H54 (cell line): ENCODE measurements at regions not wholly inside any gene's neighbourhood (a gene's known extent, or its start where the extent isn't known, plus 50 kb on each side); places are given as distances from the start of the nearest gene placed in this dataset.
A peak's percentile ranks its signal among the peaks of the same experiment; 100 is the strongest.
"Not testable (repeated sequence)": the region's sequence is repeated elsewhere in the genome, so short reads cannot be mapped to it uniquely, and the experiment has no call there.

ENCODE experiments used
- DNase-seq: peaks from one replicate; pipeline ENCODE4 v3.0.0; 2011; ENCODE audit warnings: low spot score, mixed read lengths; ENCODE audit not compliant: insufficient read length
- FAIRE-seq: peaks from 3 replicates; lab custom pipeline; 2011; peaks lifted over from hg19 to GRCh38; lab: Jason Lieb, UNC
- POLR2A ChIP-seq: IDR thresholded peaks from 2 replicates; pipeline ENCODE4 v1.6.1; 2011; ENCODE audit warnings: low read depth, mild to moderate bottlenecking, low read length

DNA sequence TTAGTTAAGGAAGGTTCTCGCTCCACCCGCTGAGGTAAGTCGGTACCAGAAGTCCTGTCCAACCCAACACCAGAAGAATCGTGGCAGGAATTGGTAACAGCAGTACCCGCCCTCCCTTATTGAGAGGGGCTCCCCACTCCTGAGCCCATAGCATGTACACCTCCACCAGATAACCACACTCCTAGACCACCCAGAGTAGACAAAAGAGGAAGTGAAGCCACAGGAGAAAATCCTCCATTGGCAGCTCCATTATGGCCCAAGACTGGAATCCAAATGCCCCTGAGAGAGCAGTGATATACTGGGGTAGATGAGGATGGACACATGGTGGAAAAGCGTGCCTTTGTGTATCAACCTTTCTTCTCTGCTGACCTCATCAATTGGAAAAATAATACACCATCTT, 106.1 kb upstream of the EPB41L4A start:
- TF ChIP-seq POLR2A: no peak
- FAIRE-seq: no peak
- DNase-seq: no peak

DNA sequence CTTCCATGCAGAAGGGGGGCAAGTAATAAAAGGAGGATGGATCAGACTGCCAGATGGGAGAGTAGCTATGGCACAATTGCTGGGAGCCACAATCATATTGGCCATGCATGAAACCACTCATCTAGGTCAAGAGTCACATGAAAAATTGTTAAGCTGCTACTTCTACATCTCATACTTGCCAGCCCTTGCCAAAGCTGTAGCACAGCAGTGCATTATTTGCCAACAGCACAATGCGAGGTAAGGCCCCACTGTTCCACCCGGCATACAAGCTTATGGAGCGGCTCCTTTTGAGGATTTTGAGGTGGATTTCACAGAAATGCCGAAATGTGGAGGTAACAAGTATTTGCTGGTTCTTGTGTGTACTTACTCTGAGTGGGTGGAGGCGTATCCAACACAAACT, 109.9 kb upstream of the EPB41L4A start:
- TF ChIP-seq POLR2A: no peak
- no peak for FAIRE-seq
- no peak for DNase-seq

DNA sequence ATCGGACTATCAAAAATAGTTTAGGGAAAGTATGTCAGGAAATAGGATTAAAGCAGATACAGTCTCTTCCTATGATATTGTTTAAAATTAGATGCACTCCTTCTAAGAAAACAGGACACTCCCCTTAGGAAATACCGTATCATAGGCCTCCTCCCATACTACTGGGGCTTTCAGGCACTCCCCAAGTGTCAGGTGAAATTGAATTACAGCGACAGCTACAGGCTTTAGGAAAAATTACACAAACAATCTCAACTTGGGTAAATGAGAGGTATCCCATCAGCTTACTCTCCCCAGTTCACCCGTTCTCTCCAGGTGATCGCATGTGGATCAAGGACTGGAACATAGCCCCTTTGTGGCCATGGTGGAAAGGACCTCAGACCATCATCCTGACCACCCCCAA, 110.4 kb upstream of the EPB41L4A start:
- no peak for TF ChIP-seq POLR2A
- FAIRE-seq: no peak
- no peak for DNase-seq

DNA sequence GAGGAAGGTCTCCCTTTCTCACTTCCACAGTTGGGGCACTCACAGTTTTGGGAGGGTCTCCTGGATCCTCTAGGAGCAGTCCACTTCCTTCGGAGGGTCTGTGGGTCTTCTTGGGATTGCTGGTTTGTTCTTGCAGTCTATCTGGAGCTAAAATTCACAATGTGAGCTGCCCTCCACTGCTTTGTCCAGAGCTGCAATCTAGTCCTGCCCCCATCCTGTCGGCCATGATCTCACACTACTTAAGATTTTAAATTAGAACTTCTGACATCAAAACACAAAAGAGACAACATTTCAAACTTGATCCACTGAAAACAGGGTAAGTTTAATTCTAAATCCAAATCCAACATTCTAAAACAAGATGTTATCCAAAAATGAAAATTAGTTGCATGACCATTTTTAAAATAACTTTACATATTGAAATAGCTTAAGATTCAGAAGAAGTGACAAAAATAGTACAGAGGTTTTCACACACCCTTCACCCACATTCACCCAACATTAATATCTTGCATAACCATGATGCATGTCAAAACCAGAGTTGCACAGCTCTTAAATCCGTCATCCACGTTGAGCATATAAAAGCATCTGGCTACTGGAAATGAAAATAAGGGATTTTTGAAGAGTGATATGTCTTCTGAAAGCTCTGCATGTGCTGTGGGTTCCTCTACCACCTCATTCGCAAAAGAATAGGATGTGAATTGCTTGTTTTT, 113.7 kb upstream of the EPB41L4A start:
- no peak for TF ChIP-seq POLR2A

DNA sequence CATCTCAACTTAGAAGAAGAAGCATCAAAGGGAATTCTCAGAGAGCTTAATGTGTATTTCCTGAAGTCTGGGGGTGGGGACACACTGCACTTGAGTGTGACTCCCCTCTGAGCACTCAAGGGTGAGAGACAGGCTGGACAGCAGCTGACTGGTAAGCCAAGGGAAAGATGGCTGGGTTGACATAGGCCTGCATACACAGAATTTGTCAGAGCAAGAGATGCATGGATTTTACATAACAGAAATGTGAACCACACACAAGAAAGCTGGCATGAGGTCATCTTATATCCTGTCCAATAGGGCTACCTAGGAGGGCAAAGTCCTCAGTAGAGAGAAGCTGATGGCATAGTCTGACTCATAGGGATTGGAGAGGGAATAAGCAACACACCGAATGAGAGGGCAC, 114.3 kb upstream of the EPB41L4A start:
- peak; percentile 18 for DNase-seq
- FAIRE-seq: no peak
- TF ChIP-seq POLR2A: no peak

More for the DNA sequence above, 113.7 kb upstream of the EPB41L4A start:
- no peak for DNase-seq
- FAIRE-seq: no peak

DNA sequence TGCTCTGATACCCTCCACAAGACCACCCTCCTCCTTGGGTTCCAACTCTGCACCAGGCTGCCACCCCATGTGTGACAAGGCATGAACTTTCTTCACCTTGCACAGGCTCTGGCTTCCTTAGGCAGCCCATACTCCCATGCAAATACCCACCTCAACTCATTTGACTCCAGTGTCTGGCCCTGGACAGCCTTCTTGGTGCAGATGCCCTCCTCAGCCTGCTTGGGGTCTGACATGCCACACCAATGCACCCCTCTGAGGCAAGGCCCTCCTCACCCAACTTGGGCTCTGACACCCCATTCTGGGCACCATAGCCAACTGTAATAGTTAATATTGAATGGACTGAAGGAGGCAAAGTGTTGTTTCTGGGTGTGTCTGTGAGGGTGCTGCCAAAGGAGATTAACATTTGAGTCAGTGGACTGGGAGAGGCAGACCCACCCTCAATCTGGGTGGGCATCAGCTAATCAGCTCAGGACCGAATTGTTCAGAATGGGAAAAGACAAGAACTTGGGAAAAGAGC, 115.0 kb upstream of the EPB41L4A start:
- TF ChIP-seq POLR2A: no peak
- FAIRE-seq: no peak
- no peak for DNase-seq

DNA sequence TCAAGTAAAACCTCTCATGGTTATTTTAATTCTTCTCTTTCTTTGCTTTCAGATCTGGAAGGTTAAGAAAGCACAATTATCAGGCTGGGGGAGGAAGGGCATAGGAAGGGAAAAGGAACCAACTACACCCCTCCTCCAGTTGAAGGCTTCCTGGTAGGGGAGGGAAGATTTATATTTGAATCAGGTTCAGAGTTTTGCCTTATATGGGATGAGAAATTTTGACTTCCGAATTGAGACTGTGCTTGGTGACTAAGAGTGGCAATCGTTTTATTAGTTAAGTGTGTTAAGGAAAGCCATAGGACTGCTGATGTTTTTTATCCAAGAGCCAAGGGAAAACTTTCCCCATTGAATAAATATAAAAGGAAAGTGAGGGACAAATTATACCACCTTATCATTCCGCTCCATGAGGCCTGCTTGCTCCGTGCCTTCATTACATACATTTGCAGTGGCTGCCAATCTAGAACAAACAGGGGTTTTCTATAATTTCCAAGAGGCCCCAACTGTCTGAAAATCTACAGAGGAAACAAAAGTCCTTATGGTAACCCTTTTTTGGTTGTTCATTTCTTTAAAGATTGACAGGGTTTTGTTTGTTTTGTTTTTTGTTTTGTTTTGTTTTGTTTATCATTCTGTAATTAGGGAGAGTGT, 115.7 kb upstream of the EPB41L4A start:
- FAIRE-seq (no peak), DNase-seq (no peak)
- TF ChIP-seq POLR2A: no peak

DNA sequence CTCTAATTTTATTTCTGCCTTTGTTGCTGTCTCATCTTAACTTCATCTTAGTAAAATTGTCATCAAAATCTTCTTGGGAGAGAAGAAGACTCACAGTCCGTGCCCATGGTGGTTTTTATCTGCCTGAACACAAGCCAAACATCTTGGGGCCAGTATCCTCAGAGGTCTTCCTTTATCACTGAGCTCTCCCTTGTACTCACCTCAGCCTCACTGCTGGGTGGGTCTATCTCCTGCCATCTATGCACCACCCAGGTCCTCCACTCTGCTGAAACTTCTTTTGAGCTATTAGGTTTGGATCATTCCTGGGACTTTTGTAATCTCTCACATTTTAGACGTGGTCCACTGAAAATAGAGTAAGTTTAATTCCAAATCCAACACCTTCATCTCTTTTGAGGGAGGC, 116.3 kb upstream of the EPB41L4A start:
- no peak for TF ChIP-seq POLR2A
- FAIRE-seq (no peak), DNase-seq (no peak)

DNA sequence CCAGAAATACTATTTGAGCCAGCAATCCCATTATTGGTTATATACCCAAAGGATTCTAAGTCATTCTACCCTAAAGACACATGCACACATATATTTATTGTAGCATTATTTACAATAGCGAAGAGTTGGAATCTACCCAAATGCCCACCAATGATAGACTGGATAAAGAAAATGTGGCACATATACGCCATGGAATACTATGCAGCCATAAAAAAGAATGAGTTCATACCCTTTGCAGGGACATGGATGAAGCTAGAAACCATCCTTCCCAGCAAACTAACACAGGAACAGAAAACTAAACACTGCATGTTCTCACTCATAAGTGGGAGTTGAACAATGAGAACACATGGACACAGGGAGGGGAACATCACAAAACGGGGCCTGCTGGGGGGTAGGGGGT, 125.5 kb upstream of the EPB41L4A start:
- DNase-seq, FAIRE-seq: not testable (repeated sequence)

DNA sequence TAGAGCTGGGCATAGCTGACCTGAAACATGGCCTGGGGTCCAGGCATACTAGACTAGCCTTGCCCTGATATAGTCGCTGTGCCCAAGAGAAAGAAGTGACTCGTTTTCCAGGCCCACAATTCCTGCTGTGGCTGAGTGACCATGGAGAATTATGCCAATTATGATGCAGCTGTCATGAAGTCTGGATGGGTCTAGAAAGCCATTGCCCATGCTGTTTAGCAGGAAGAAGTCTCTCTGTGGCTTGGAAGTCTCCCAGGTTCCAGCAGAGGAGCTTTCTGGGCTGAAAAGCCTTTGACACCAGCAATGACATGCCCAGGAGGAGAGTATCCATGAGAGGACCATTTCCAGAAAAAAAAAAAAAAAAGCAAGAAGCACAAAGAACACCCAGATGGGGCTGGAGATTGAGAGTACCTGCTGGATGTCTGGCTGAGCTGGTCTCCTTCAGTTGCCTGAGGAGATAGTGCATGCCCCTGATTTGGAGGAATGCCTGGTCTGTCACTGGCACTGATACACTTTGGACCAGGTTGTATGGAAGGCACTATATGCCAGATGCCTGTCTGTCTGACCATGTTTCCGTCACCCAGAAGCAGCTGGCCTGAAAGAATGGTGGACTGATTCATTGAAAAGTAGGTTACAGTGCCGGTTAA, 128.0 kb upstream of the EPB41L4A start:
- DNase-seq: no peak
- no peak for FAIRE-seq
- no peak for TF ChIP-seq POLR2A

DNA sequence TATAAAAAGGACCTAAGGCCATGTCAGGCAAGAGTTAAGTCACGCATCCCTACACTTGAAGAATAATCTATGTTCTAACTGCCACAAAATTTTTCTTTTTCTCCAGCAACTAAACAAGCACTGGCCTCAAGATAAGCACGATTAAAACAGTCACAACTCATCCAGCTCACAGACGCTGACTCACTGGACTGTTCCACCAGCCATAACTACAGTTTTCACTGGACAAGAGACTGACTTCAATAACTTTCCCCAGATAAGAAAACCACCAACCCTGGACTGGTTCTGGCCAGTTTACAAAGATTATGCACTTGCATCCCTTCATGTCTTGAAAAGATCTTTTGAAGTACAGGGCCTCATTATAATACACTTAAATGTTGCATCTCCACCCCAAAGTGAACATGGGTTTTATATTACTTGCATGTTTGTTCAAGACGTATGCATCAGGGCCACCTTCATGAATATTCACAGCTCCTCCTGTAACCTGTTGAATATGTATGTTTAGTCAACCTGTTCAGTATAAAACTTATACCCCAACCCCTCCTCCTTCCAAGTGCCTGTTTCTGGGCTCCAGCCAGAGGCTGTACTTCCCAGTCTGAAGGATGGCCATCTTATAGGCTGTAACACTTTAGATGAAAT, 129.3 kb upstream of the EPB41L4A start:
- FAIRE-seq (no peak), DNase-seq (no peak)
- no peak for TF ChIP-seq POLR2A

DNA sequence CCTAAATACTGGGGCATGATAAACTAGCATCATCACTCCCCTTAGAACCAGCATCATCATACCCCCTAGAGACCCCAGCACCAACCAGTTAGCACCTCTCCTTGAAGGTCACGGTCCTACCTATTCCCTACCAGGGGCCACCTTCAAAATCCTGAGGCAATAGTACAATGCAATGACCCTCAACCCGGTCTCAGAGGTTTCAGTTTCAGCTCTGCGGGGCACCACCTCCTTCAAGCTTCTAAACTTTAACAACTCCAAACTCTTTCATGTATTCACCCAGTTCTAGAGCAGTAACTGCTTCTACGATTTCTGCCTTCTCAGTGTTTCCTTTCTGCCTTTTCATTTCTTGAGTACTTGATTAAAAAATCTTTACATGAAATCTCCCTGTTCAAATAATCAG, 130.1 kb upstream of the EPB41L4A start:
- DNase-seq (no peak), FAIRE-seq (no peak)
- TF ChIP-seq POLR2A: no peak

DNA sequence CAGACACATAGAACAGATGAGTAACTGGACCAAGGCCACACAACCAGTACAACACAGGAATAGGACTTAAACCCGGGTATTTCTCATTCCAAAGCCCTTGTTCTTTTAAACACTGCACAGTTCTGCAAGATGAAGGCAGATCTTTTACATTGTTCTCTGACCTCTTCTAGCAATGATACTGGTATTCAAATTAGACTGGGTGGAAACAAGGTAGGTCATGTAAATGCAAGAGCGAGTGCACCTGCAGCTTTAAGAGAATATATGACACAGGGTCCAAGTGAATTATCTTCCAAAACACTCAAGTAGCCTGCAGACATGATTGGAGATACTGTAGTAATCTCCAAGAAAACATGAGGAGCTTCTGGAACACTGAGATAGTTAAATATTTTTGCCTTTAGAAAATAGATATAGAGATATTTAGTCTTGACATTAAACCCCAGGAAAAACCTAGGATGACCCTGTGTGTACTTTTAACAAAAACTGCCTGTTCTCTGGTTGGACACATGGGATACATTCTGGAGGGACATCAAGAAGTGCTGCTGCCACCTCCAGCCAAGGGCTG, 130.6 kb upstream of the EPB41L4A start:
- no peak for TF ChIP-seq POLR2A
- no peak for DNase-seq
- FAIRE-seq: no peak
